ENCODE measurements at regions not wholly inside any gene's neighbourhood (a gene's known extent, or its start where the extent isn't known, plus 50 kb on each side); places are given as distances from the start of the nearest gene placed in this dataset.

GRCh38 chr6:150715133-150715532 lies 115.4 kb downstream of the PLEKHG1 start:
- TF ChIP-seq POLR2AphosphoS5 (IDR thresholded peaks at IDR 0.05; ENCODE audit: low read depth): no peak
- TF ChIP-seq CTCF (conservative IDR thresholded peaks at IDR 0.05; ENCODE audit: low read depth in 2 of 2): no peak
- no peak for TF ChIP-seq EZH2 (IDR thresholded peaks at IDR 0.05; ENCODE audit: low read depth, unreplicated experiment)
- no peak for TF ChIP-seq CREB1 (CRISPR knock-in tag; IDR thresholded peaks at IDR 0.05; ENCODE audit: low read depth)
- no peak for TF ChIP-seq EZH2phosphoT487 (IDR thresholded peaks at IDR 0.05; ENCODE audit: unreplicated experiment)
